ENCODE measurements at regions not wholly inside any gene's neighbourhood (a gene's known extent, or its start where the extent isn't known, plus 50 kb on each side); places are given as distances from the start of the nearest gene placed in this dataset.

DNA sequence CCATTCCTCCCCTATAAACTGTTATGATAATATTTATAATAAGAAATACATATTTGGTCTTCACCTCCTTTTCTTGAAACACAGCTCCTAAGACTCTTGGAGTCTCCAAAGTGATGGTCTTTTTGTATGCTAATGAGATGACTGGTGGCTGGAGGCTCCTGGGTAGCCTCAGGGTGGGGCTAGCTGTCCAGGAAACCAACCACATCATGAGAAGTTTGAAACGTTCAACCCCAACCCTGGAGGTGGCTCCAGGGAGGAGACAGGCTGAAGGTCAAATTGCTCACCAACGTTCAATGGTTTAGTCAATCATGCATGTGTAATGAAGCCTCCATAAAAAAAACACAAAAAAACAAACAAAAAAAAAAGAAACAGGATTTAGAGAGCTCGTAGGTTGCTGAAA, 298.7 kb upstream of the MGAT5 start:
- H3K27me3 ChIP-seq (replicated peaks in 1 of 2; ENCODE audit: control insufficient read depth in 2 of 2, extremely low read depth in 1 of 2, insufficient read depth in 2 of 2, low read length in 1 of 2), result peaks cover 0 to 9% of the 10 kb centered on the region in 2 experiments
- H3K4me1 Mint-ChIP-seq, result peaks cover 0 to 3% (median 0%) of the 10 kb centered on the region in 3 donors
- H3K4me1 ChIP-seq (ENCODE audit: control insufficient read depth in 1 of 2, extremely low read depth in 1 of 2, insufficient read depth in 2 of 2, low read length in 2 of 2), result no peaks in the 10 kb centered on the region
- WGBS (ENCODE audit: insufficient coverage), result no CpG with 5 or more reads among the region's 3 CpGs
- H3K27ac Mint-ChIP-seq, result no peak overlapping the region
- DNase-seq (no peak), ATAC-seq (replicated peaks in 1 of 4) (no peak)
- POLR2A ChIA-PET, result no interaction called here
- H3K36me3 ChIP-seq (ENCODE audit: control insufficient read depth in 2 of 2, extremely low read depth in 1 of 2, insufficient read depth in 1 of 2, low read length in 1 of 2), result no peaks in the 10 kb centered on the region
- peaks cover 17 to 18% of the 10 kb centered on the region in 2 donors for H3K27me3 Mint-ChIP-seq
- no peaks in the 10 kb centered on the region for H3K9me3 Mint-ChIP-seq
- H3K27ac ChIP-seq (ENCODE audit: low read length), result no peak overlapping the region
- H3K36me3 Mint-ChIP-seq, result no peaks in the 10 kb centered on the region
- no peak overlapping the region for H3K4me3 Mint-ChIP-seq
- CTCF ChIA-PET, result no interaction called here
- H3K9me3 ChIP-seq, result no peaks in the 10 kb centered on the region
- H3K4me3 ChIP-seq (ENCODE audit: control insufficient read depth in 1 of 2, extremely low read depth in 1 of 2, low read length in 1 of 2), result no peak overlapping the region

- no peaks in the 10 kb centered on the region for H3K9me3 Mint-ChIP-seq
- Histone ChIP-seq H3K27me3 (replicated peaks in 1 of 2; ENCODE audit: control insufficient read depth in 2 of 2, extremely low read depth in 1 of 2, insufficient read depth in 2 of 2, low read length in 1 of 2) (peaks cover 0 to 13% of the 10 kb centered on the region in 2 experiments), H3K4me3 (ENCODE audit: control insufficient read depth in 1 of 2, extremely low read depth in 1 of 2, low read length in 1 of 2) (no peak overlapping the region), H3K36me3 (ENCODE audit: control insufficient read depth in 2 of 2, extremely low read depth in 1 of 2, insufficient read depth in 1 of 2, low read length in 1 of 2) (no peaks in the 10 kb centered on the region), H3K4me1 (ENCODE audit: control insufficient read depth in 1 of 2, extremely low read depth in 1 of 2, insufficient read depth in 2 of 2, low read length in 2 of 2) (no peaks in the 10 kb centered on the region), H3K9me3 (no peaks in the 10 kb centered on the region), H3K27ac (ENCODE audit: low read length) (no peak overlapping the region)
- H3K36me3 Mint-ChIP-seq, result no peaks in the 10 kb centered on the region
- H3K27me3 Mint-ChIP-seq, result peaks cover 17 to 21% of the 10 kb centered on the region in 2 donors
- no peak for ATAC-seq (replicated peaks in 1 of 4)
- no peak overlapping the region for H3K4me3 Mint-ChIP-seq
- CTCF ChIA-PET, result no interaction called here
- H3K27ac Mint-ChIP-seq, result no peak overlapping the region
- POLR2A ChIA-PET, result no interaction called here
- 45% methylated on average over 4 of the region's 4 CpGs for WGBS (ENCODE audit: insufficient coverage)
- H3K4me1 Mint-ChIP-seq, result no peaks in the 10 kb centered on the region
- DNase-seq, result no peak
These were observed 297.4 kb upstream of the MGAT5 start for GRCh38 chr2:133956434-133956935.

GRCh38 chr2:133957724-133958480, 296.0 kb upstream of the MGAT5 start:
- ChIA-PET CTCF (interaction anchor here in 1 of 2 donors (0.6 kb wide), 1 partner anchor 750 kb away, joined by 3 read pairs; no protein-coding TSS in a partner anchor), POLR2A (no interaction called here)
- H3K27ac ChIP-seq (ENCODE audit: low read length), result no peak overlapping the region
- Mint-ChIP-seq H3K36me3 (no peaks in the 10 kb centered on the region), H3K9me3 (no peaks in the 10 kb centered on the region), H3K4me3 (no peak overlapping the region), H3K27me3 (peaks cover 20 to 26% of the 10 kb centered on the region in 2 donors), H3K27ac (no peak overlapping the region), H3K4me1 (no peaks in the 10 kb centered on the region)
- no peaks in the 10 kb centered on the region for H3K9me3 ChIP-seq
- 20% methylated on average over 1 of the region's 6 CpGs for WGBS (ENCODE audit: insufficient coverage)
- DNase-seq (no peak), ATAC-seq (replicated peaks in 1 of 4) (no peak)
- peaks cover 0 to 12% of the 10 kb centered on the region in 2 experiments for H3K27me3 ChIP-seq (replicated peaks in 1 of 2; ENCODE audit: control insufficient read depth in 2 of 2, extremely low read depth in 1 of 2, insufficient read depth in 2 of 2, low read length in 1 of 2)
- H3K4me3 ChIP-seq (ENCODE audit: control insufficient read depth in 1 of 2, extremely low read depth in 1 of 2, low read length in 1 of 2), result no peak overlapping the region
- no peaks in the 10 kb centered on the region for H3K4me1 ChIP-seq (ENCODE audit: control insufficient read depth in 1 of 2, extremely low read depth in 1 of 2, insufficient read depth in 2 of 2, low read length in 2 of 2)
- no peaks in the 10 kb centered on the region for H3K36me3 ChIP-seq (ENCODE audit: control insufficient read depth in 2 of 2, extremely low read depth in 1 of 2, insufficient read depth in 1 of 2, low read length in 1 of 2)

DNA sequence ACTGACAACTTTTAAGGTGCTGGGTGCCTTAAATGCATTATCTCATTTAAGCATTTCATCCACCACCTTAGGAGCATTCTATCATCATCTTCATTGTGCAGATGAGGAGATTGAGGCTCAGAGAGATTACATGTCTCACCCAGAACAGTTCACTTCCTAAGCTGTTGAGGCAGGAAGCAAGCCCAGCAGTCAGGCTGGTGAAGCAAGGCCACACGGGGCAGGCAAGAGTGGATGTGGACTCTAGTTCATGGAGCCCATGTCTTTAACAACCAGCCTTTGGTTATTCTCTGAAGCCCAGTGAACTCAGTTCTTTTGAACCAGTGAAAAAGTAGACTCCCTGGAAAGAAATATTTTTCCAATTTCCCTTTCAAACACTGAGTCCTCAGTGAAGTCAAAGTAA, 294.8 kb upstream of the MGAT5 start:
- no peaks in the 10 kb centered on the region for H3K36me3 ChIP-seq (ENCODE audit: control insufficient read depth in 2 of 2, extremely low read depth in 1 of 2, insufficient read depth in 1 of 2, low read length in 1 of 2)
- Mint-ChIP-seq H3K27ac (no peak overlapping the region), H3K36me3 (no peaks in the 10 kb centered on the region), H3K9me3 (no peaks in the 10 kb centered on the region), H3K4me1 (no peaks in the 10 kb centered on the region), H3K27me3 (peaks cover 27 to 33% of the 10 kb centered on the region in 2 donors), H3K4me3 (no peak overlapping the region)
- H3K9me3 ChIP-seq, result no peaks in the 10 kb centered on the region
- no peak overlapping the region for H3K27ac ChIP-seq (ENCODE audit: low read length)
- H3K27me3 ChIP-seq (replicated peaks in 1 of 2; ENCODE audit: control insufficient read depth in 2 of 2, extremely low read depth in 1 of 2, insufficient read depth in 2 of 2, low read length in 1 of 2), result peaks cover 0 to 11% of the 10 kb centered on the region in 2 experiments
- 40% methylated on average over 1 of the region's 1 CpG for WGBS (ENCODE audit: insufficient coverage)
- ATAC-seq (replicated peaks in 1 of 4) (no peak), DNase-seq (no peak)
- POLR2A ChIA-PET, result no interaction called here
- CTCF ChIA-PET, result no interaction called here
- H3K4me3 ChIP-seq (ENCODE audit: control insufficient read depth in 1 of 2, extremely low read depth in 1 of 2, low read length in 1 of 2), result no peak overlapping the region
- no peaks in the 10 kb centered on the region for H3K4me1 ChIP-seq (ENCODE audit: control insufficient read depth in 1 of 2, extremely low read depth in 1 of 2, insufficient read depth in 2 of 2, low read length in 2 of 2)

- Mint-ChIP-seq H3K4me1 (no peaks in the 10 kb centered on the region), H3K9me3 (no peaks in the 10 kb centered on the region), H3K27ac (no peak overlapping the region), H3K36me3 (no peaks in the 10 kb centered on the region), H3K27me3 (peaks cover 33 to 34% of the 10 kb centered on the region in 2 donors), H3K4me3 (no peak overlapping the region)
- Histone ChIP-seq H3K27ac (ENCODE audit: low read length) (no peak overlapping the region), H3K4me3 (ENCODE audit: control insufficient read depth in 1 of 2, extremely low read depth in 1 of 2, low read length in 1 of 2) (no peak overlapping the region), H3K27me3 (replicated peaks in 1 of 2; ENCODE audit: control insufficient read depth in 2 of 2, extremely low read depth in 1 of 2, insufficient read depth in 2 of 2, low read length in 1 of 2) (peaks cover 0 to 6% of the 10 kb centered on the region in 2 experiments), H3K36me3 (ENCODE audit: control insufficient read depth in 2 of 2, extremely low read depth in 1 of 2, insufficient read depth in 1 of 2, low read length in 1 of 2) (no peaks in the 10 kb centered on the region), H3K9me3 (no peaks in the 10 kb centered on the region), H3K4me1 (ENCODE audit: control insufficient read depth in 1 of 2, extremely low read depth in 1 of 2, insufficient read depth in 2 of 2, low read length in 2 of 2) (no peaks in the 10 kb centered on the region)
- no peak for DNase-seq
- 72% methylated on average over 3 of the region's 4 CpGs for WGBS (ENCODE audit: insufficient coverage)
- ATAC-seq (replicated peaks in 1 of 4), result no peak
- ChIA-PET CTCF (interaction anchor here in 1 of 2 donors (0.7 kb wide), 1 partner anchor 67 kb away, joined by 3 read pairs; no protein-coding TSS in a partner anchor), POLR2A (no interaction called here)
These were observed 287.1 kb upstream of the MGAT5 start for GRCh38 chr2:133966720-133967304.

DNA sequence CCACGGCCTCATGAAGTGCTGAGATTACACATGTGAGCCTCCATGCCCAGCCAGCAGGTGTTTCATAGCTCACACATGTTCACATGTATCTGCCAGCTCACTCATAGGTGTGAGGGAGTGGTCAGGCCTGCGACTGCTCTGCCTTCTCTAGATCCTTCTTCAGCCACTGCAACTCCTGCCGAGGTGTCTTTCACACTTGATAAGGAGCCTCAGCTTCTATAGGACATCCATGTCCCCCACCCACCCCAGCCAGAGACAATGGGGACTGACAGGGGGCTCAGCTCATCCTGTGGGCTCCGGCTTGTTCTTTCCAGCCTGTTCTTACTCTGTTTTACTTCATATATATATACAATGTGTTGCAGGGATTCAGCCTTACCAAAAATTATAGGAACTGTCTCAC, 286.5 kb upstream of the MGAT5 start:
- H3K36me3 ChIP-seq (ENCODE audit: control insufficient read depth in 2 of 2, extremely low read depth in 1 of 2, insufficient read depth in 1 of 2, low read length in 1 of 2), result no peaks in the 10 kb centered on the region
- Mint-ChIP-seq H3K36me3 (no peaks in the 10 kb centered on the region), H3K27me3 (peaks cover 32 to 34% of the 10 kb centered on the region in 2 donors), H3K27ac (no peak overlapping the region), H3K4me1 (no peaks in the 10 kb centered on the region), H3K9me3 (no peaks in the 10 kb centered on the region), H3K4me3 (no peak overlapping the region)
- CTCF ChIA-PET, result no interaction called here
- no peak overlapping the region for H3K27ac ChIP-seq (ENCODE audit: low read length)
- H3K9me3 ChIP-seq, result no peaks in the 10 kb centered on the region
- H3K27me3 ChIP-seq (replicated peaks in 1 of 2; ENCODE audit: control insufficient read depth in 2 of 2, extremely low read depth in 1 of 2, insufficient read depth in 2 of 2, low read length in 1 of 2), result peaks cover 0 to 6% of the 10 kb centered on the region in 2 experiments
- no CpG with 5 or more reads among the region's 4 CpGs for WGBS (ENCODE audit: insufficient coverage)
- H3K4me3 ChIP-seq (ENCODE audit: control insufficient read depth in 1 of 2, extremely low read depth in 1 of 2, low read length in 1 of 2), result no peak overlapping the region
- POLR2A ChIA-PET, result no interaction called here
- no peaks in the 10 kb centered on the region for H3K4me1 ChIP-seq (ENCODE audit: control insufficient read depth in 1 of 2, extremely low read depth in 1 of 2, insufficient read depth in 2 of 2, low read length in 2 of 2)
- DNase-seq (no peak), ATAC-seq (replicated peaks in 1 of 4) (no peak)

All from T-cell (primary cell).